Liver (tissue), 3 donors: ENCODE measurements at regions not wholly inside any gene's neighbourhood (a gene's known extent, or its start where the extent isn't known, plus 50 kb on each side); places are given as distances from the start of the nearest gene placed in this dataset.

ENCODE experiments used
- CTCF ChIP-seq: fragments of 150-350 bp; IDR thresholded peaks from 2 replicates; pipeline ENCODE4 v1.5.1; 2017; ENCODE audit warnings: improper control_type of control experiment, low read depth, low read length; ENCODE audit not compliant: missing input control
- RAD21 ChIP-seq, 2 donors: IDR thresholded peaks; 2 replicates each; pipeline ENCODE4 v1.6.1; 2016; ENCODE audit warnings: antibody characterized with exemption in 2 of 2, mild to moderate bottlenecking in 2 of 2
- SP1 ChIP-seq: IDR thresholded peaks from 2 replicates; pipeline ENCODE4 v1.6.1; 2018; ENCODE audit warnings: antibody characterized with exemption, mild to moderate bottlenecking
- donor health status: healthy.
- donor health status: healthy.

GRCh38 chr13:85282876-85283275 is 516.3 kb downstream of the SLITRK6 start:
- TF ChIP-seq RAD21 (IDR thresholded peaks at IDR 0.05) (no peak), CTCF (no peak), SP1 (no peak)
